ENCODE measurements at regions not wholly inside any gene's neighbourhood (a gene's known extent, or its start where the extent isn't known, plus 50 kb on each side); places are given as distances from the start of the nearest gene placed in this dataset.

GRCh38 chr5:35319333-35320002, 89.2 kb upstream of the PRLR start:
- DNase-seq (ENCODE audit: low read depth), result peak; percentile 66

GRCh38 chr5:35317586-35317985, 87.3 kb upstream of the PRLR start:
- no peak for DNase-seq (ENCODE audit: low read depth)

GRCh38 chr5:35316611-35317274, 86.5 kb upstream of the PRLR start:
- peak; percentile 35 for DNase-seq (ENCODE audit: low read depth)

- DNase-seq (ENCODE audit: low read depth), result peak; percentile 42
Measured at GRCh38 chr5:35313291-35313690, 83.0 kb upstream of the PRLR start.

- DNase-seq (ENCODE audit: low read depth), result no peak
Measured at GRCh38 chr5:35312267-35312666, 82.0 kb upstream of the PRLR start.

- DNase-seq (ENCODE audit: low read depth), result no peak
Measured at GRCh38 chr5:35309365-35310130, 79.3 kb upstream of the PRLR start.

GRCh38 chr5:35308421-35308820, 78.1 kb upstream of the PRLR start:
- no peak for DNase-seq (ENCODE audit: low read depth)

- no peak for DNase-seq (ENCODE audit: low read depth)
Measured at GRCh38 chr5:35306716-35307365, 76.6 kb upstream of the PRLR start.

GRCh38 chr5:35305336-35306020, 75.2 kb upstream of the PRLR start:
- no peak for DNase-seq (ENCODE audit: low read depth)

- no peak for DNase-seq (ENCODE audit: low read depth)
Measured at GRCh38 chr5:35304291-35304690, 74.0 kb upstream of the PRLR start.

- no peak for DNase-seq (ENCODE audit: low read depth)
Measured at GRCh38 chr5:35303152-35303551, 72.9 kb upstream of the PRLR start.

GRCh38 chr5:35302544-35302943, 72.3 kb upstream of the PRLR start:
- DNase-seq (ENCODE audit: low read depth), result no peak

- DNase-seq (ENCODE audit: low read depth), result no peak
Measured at GRCh38 chr5:35297755-35298154, 67.5 kb upstream of the PRLR start.

GRCh38 chr5:35294976-35295375, 64.7 kb upstream of the PRLR start:
- no peak for DNase-seq (ENCODE audit: low read depth)

GRCh38 chr5:35294017-35294416, 63.7 kb upstream of the PRLR start:
- no peak for DNase-seq (ENCODE audit: low read depth)

GRCh38 chr5:35285435-35285834, 55.1 kb upstream of the PRLR start:
- DNase-seq (ENCODE audit: low read depth), result no peak

- DNase-seq (ENCODE audit: low read depth), result no peak
Measured at GRCh38 chr5:35285011-35285410, 54.7 kb upstream of the PRLR start.

GRCh38 chr5:35284364-35284763, 54.1 kb upstream of the PRLR start:
- no peak for DNase-seq (ENCODE audit: low read depth)

GRCh38 chr5:35282810-35283209, 52.5 kb upstream of the PRLR start:
- DNase-seq (ENCODE audit: low read depth), result no peak

GRCh38 chr5:35281613-35282012, 51.3 kb upstream of the PRLR start:
- no peak for DNase-seq (ENCODE audit: low read depth)

Measured in Daoy (cell line).